Loucy (cell line): ENCODE measurements at regions not wholly inside any gene's neighbourhood (a gene's known extent, or its start where the extent isn't known, plus 50 kb on each side); places are given as distances from the start of the nearest gene placed in this dataset.

ENCODE experiments used
- H2AFZ ChIP-seq: fragments of 200-600 bp; sonication (generic); 2 replicates; pipeline ENCODE4 v1.6.0; 2016; ENCODE audit warnings: antibody characterized with exemption, mild to moderate bottlenecking, low read length, moderate library complexity
- H3F3A ChIP-seq: fragments of 200-600 bp; 2 replicates; pipeline ENCODE4 v1.6.0; 2016; ENCODE audit warnings: antibody characterized with exemption, low read depth, mild to moderate bottlenecking
- H3K27me3 ChIP-seq: fragments of 200-600 bp; sonication (generic); 2 replicates; pipeline ENCODE4 v1.6.1; 2014; ENCODE audit warnings: low read length, mild to moderate bottlenecking; ENCODE audit not compliant: insufficient read depth, poor library complexity, severe bottlenecking
- H3K36me3 ChIP-seq: fragments of 200-600 bp; sonication (generic); 2 replicates; pipeline ENCODE4 v1.6.1; 2016; ENCODE audit warnings: low read length; ENCODE audit not compliant: insufficient read depth
- H3K4me1 ChIP-seq: fragments of 200-600 bp; sonication (generic); 2 replicates; pipeline ENCODE4 v1.5.1; 2014; ENCODE audit warnings: low read length, mild to moderate bottlenecking; ENCODE audit not compliant: insufficient read depth, poor library complexity, severe bottlenecking
- H3K4me2 ChIP-seq: fragments of 200-600 bp; sonication (generic); 2 replicates; pipeline ENCODE4 v1.6.0; 2014; ENCODE audit warnings: antibody characterized with exemption, low read length, low read depth, mild to moderate bottlenecking; ENCODE audit not compliant: poor library complexity, severe bottlenecking
- H3K4me3 ChIP-seq: fragments of 200-600 bp; sonication (generic); 2 replicates; pipeline ENCODE4 v1.5.1; 2014; ENCODE audit warnings: low read length, mild to moderate bottlenecking, mixed read lengths; ENCODE audit not compliant: poor library complexity, severe bottlenecking
- H3K79me2 ChIP-seq: fragments of 200-600 bp; sonication (generic); 2 replicates; pipeline ENCODE4 v1.6.1; 2014; ENCODE audit warnings: low read length; ENCODE audit not compliant: insufficient read depth
- H3K9ac ChIP-seq: fragments of 200-600 bp; sonication (generic); 2 replicates; pipeline ENCODE4 v1.6.0; 2014; ENCODE audit warnings: mild to moderate bottlenecking, low read depth, low read length, moderate library complexity; ENCODE audit not compliant: poor library complexity, severe bottlenecking
- H3K9me2 ChIP-seq: fragments of 200-600 bp; sonication (generic); replicated peaks from 2 replicates; pipeline ENCODE4 v1.6.1; 2016; ENCODE audit warnings: low read depth, low read length, mixed read lengths
- H3K9me3 ChIP-seq: fragments of 200-600 bp; sonication (generic); 2 replicates; pipeline ENCODE4 v1.6.1; 2014; ENCODE audit warnings: mild to moderate bottlenecking, antibody characterized with exemption, low read length, low read depth; ENCODE audit not compliant: insufficient read depth
- H4K20me1 ChIP-seq: fragments of 200-600 bp; sonication (generic); 2 replicates; pipeline ENCODE4 v1.6.0; 2014; ENCODE audit warnings: antibody characterized with exemption, low read length, mild to moderate bottlenecking; ENCODE audit not compliant: insufficient read depth, poor library complexity, severe bottlenecking
- CTCF ChIP-seq: fragments of 200-600 bp; sonication (generic); conservative IDR thresholded peaks from 2 replicates; pipeline ENCODE4 v1.5.1; 2014; ENCODE audit warnings: mild to moderate bottlenecking, antibody characterized with exemption, low read length
- EZH2phosphoT487 ChIP-seq: fragments of 200-600 bp; IDR thresholded peaks from 2 replicates; pipeline ENCODE4 v1.6.1; 2018; ENCODE audit warnings: antibody characterized with exemption, mild to moderate bottlenecking, moderate library complexity, borderline replicate concordance

- Histone ChIP-seq H2AFZ (no peak overlapping the region), H3K4me2 (no peak overlapping the region), H3K9me2 (no peaks in the 10 kb centered on the region), H3K36me3 (no peaks in the 10 kb centered on the region), H3K79me2 (no peaks in the 10 kb centered on the region), H3K27me3 (no peaks in the 10 kb centered on the region), H4K20me1 (no peaks in the 10 kb centered on the region), H3K4me3 (no peak overlapping the region), H3K9ac (peak overlapping the region; percentile 91), H3K9me3 (peaks cover 9% of the 10 kb centered on the region; the same call in 1 of the 2 replicates), H3K4me1 (peaks cover 83% of the 10 kb centered on the region), H3F3A (peaks cover 24% of the 10 kb centered on the region)
- TF ChIP-seq EZH2phosphoT487 (no peak), CTCF (no peak)
Measured at GRCh38 chr6:14274016-14274415, 156.4 kb downstream of the CD83 start.

- peak overlapping the region; percentile 91 for H3K9ac ChIP-seq
- no peak overlapping the region for H2AFZ ChIP-seq
- no peaks in the 10 kb centered on the region for H3K79me2 ChIP-seq
- peaks cover 9% of the 10 kb centered on the region; the same call in 1 of the 2 replicates for H3K9me3 ChIP-seq
- TF ChIP-seq EZH2phosphoT487 (no peak), CTCF (no peak)
- peaks cover 76% of the 10 kb centered on the region for H3K4me1 ChIP-seq
- no peak overlapping the region for H3K4me3 ChIP-seq
- H3K9me2 ChIP-seq, result no peaks in the 10 kb centered on the region
- peaks cover 20% of the 10 kb centered on the region for H3F3A ChIP-seq
- H3K27me3 ChIP-seq, result no peaks in the 10 kb centered on the region
- 0 out of 2 replicates have a peak, but pooled peaks cover under 1% of the 10 kb centered on the region for H3K36me3 ChIP-seq
- peak overlapping the region; percentile 72 for H3K4me2 ChIP-seq
- no peaks in the 10 kb centered on the region for H4K20me1 ChIP-seq
Measured at GRCh38 chr6:14274546-14275492, 157.2 kb downstream of the CD83 start.

GRCh38 chr6:14275493-14275851 is 157.9 kb downstream of the CD83 start:
- no peaks in the 10 kb centered on the region for H4K20me1 ChIP-seq
- H3K9ac ChIP-seq, result peak overlapping the region; percentile 91
- H3F3A ChIP-seq, result peaks cover 20% of the 10 kb centered on the region
- no peak overlapping the region for H2AFZ ChIP-seq
- H3K9me3 ChIP-seq, result peaks cover 15% of the 10 kb centered on the region; the same call in 1 of the 2 replicates
- no peak for TF ChIP-seq EZH2phosphoT487
- TF ChIP-seq CTCF, result no peak
- H3K27me3 ChIP-seq, result no peaks in the 10 kb centered on the region
- H3K9me2 ChIP-seq, result no peaks in the 10 kb centered on the region
- H3K79me2 ChIP-seq, result no peaks in the 10 kb centered on the region
- H3K4me2 ChIP-seq, result peak overlapping the region; percentile 72
- peaks cover 5% of the 10 kb centered on the region; the same call in 1 of the 2 replicates for H3K36me3 ChIP-seq
- no peak overlapping the region for H3K4me3 ChIP-seq
- H3K4me1 ChIP-seq, result peaks cover 69% of the 10 kb centered on the region
